HuH-7 (cell line): ENCODE measurements at regions not wholly inside any gene's neighbourhood (a gene's known extent, or its start where the extent isn't known, plus 50 kb on each side); places are given as distances from the start of the nearest gene placed in this dataset.

ENCODE experiments used
- DNase-seq: peaks from one replicate; pipeline ENCODE4 v3.0.0; 2011; ENCODE audit warnings: low spot score

DNA sequence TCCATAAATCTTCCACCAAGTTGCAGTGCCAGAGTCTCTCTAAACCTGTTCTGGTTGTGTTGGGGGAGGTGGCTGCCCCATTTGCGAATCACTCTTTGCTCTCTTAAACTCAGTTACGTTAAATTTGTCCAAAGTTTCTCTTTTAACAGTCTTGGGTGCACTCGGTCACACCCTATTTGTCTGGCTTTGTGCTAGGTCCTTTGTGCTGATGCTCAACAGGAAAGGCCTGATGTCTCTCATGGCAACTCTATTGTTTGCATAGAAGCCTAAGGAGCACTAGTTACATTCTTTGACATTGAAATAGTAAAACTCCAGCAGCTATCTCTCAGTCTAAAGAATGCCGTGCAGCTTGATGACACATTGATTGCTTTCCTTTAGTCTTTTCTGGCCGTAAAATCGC, 105.1 kb downstream of the TRMT11 start:
- no peak for DNase-seq

DNA sequence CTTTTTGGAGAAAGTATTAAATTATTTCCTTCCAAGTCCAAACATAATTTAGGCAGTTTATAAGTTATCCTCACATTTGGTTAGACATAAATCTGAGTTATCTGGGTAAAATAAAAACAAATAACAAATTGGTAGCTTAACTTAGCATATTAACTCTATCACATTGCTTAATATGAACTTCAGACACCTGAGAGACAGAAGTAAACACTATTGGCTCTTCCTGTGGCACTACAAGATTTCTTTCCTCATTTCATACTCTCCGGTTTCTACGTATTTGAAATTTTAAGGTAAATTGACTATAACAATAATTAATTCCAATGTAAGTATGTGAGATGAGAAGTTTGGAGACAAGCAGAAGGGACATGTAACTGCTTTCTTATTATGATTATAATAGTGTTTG, 106.8 kb downstream of the TRMT11 start:
- no peak for DNase-seq

GRCh38 chr6:126094411-126094810, 108.1 kb downstream of the TRMT11 start:
- DNase-seq = no peak

- DNase-seq = no peak
These were observed 114.0 kb downstream of the TRMT11 start for GRCh38 chr6:126100386-126100785.

- DNase-seq = no peak
These were observed 116.0 kb downstream of the TRMT11 start for GRCh38 chr6:126102358-126102757.

DNA sequence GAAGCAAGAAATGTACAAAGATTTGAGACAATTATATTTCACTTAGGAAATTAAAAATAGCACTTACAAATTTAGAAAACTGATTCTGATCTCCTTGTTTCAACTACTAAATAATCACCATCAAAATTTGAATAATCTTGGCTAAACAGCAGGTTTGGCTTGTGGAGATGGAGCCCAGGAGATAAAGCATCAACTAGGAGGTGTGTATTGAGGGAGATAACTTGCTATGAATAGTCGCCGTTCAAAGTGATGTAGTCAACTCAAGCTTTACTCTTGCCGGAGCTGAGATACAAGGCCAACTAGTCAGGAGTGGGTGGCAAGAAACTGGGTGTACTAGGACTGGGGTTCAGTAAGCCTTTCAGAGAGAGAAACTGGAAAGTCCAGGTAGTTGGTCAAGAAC, 117.7 kb downstream of the TRMT11 start:
- no peak for DNase-seq

DNA sequence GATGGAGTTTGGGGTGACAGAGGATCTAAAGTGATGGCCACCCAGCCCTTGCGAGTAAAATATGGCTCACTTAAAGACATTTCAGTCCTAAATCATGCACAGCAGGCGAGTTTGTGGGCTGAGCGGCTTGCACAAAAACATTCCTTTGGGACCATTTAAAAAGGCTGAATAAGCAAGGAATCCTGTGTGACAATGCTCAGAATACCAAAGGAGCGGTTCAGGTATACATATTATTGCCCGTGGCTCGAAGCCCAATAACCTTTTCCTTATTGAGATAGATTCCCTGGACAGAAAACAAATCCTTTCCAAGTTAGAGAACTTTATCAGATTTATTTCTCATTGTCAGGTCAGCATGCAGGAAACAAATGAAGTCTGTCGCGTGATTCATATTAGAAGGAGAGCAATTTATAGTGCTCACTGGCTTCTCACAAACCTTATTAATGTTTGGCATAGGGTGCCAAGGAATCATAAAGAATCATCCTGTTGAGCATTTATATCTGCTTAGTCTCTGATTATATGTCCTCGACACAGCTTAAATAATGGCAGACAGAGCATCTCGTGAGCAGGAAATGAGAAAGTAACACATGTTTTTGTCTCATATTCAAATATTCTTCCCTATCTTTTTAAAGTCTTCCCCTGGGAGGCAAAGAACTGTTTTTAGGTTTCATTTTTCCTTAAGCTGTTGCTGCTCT, 121.3 kb downstream of the TRMT11 start:
- DNase-seq = no peak

DNA sequence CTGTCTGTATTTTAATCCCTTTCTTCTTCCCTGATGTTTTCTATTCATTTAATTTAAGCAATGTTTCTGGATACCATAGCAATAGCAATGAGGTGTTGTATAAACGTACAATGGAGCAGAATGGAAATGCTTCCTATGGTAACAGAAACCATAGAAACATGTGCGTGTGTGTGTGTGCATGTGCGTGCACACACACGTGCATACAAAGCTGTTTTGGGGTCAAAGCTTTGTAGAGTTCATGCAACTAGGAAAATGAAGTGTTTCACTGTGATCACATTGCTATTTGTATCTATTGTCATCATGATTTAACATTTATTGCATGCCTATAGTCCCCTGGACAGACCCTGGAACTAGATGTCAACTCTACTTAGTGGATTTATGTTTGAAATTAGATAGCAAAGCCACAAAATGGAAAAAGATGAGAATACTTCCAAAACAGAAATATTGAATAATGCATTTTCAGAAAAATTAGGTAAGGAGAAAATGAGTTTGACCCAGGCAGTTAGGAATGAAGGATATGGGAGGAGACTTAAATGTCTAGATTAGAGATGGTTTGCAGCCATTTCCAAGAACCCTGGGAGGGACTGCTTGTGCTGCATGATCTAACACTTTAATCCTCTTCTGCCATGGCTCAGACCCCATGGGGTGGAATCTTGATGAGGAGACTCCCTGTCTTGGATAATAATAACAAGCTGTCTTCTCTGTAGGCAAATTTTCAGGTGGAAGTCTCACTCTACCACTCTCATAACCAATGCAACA, 124.4 kb downstream of the TRMT11 start:
- DNase-seq = no peak

GRCh38 chr6:126111327-126111726, 125.0 kb downstream of the TRMT11 start:
- DNase-seq = no peak

DNA sequence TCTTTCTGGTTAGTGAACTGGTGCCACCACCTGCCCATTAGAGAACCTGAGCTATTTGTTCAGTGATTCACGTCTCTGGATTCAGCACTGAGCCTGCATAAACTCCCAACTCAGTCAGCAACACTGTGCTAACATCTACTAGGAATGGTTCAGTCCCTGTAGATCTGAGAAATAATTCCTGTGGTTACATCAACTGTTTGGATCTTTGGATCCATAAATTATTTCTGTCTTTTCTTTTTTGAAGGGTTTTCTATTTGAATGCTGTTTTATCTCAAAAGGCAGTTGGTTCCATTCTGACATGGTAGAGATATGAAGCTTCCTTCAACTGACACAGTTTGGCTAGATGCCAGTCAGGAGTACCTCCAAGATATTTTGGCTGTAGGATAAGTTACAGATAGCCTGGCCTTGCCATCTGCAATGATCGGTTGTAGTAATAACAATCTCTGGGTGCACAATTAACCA, 125.9 kb downstream of the TRMT11 start:
- no peak for DNase-seq

DNA sequence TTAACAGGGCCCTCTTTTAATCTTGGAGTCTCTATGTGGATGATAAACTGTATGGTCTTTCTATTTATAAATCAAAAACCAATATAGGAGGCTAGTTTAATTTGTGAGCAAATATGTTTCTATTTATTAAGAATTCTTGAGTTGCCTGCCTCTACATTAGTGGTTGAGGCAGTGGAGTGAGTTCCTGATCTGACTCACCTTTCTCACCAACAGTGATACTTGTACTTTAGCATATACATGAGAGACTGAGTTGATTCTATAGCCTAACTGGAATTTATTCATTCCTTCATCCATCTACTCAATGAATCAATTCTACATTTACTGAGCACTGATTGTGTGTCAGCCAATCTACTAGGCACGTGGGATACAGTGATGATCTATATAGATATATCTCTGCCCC, 126.9 kb downstream of the TRMT11 start:
- DNase-seq = no peak

- no peak for DNase-seq
These were observed 130.9 kb downstream of the TRMT11 start for GRCh38 chr6:126117251-126117650.

- no peak for DNase-seq
These were observed 131.9 kb downstream of the TRMT11 start for GRCh38 chr6:126118058-126118755.

DNA sequence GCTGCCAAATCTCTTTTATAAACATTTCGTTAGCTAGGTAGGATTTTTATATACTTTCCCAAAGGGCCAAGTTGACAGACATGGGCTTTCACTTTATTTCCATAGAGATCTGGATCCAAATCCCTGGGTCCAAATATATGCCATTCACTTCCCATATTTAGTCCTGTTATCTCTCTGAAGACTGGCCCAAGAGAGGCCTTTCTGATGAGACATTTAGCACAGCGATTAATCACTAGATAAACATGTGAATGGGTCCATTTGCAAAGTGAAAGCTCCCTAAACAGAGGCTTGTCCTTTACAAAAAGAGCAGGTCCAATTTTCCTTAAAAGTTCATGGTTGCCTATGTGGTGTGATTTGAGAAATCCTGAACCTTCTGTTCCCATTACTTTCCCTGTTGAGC, 132.6 kb downstream of the TRMT11 start:
- no peak for DNase-seq

DNA sequence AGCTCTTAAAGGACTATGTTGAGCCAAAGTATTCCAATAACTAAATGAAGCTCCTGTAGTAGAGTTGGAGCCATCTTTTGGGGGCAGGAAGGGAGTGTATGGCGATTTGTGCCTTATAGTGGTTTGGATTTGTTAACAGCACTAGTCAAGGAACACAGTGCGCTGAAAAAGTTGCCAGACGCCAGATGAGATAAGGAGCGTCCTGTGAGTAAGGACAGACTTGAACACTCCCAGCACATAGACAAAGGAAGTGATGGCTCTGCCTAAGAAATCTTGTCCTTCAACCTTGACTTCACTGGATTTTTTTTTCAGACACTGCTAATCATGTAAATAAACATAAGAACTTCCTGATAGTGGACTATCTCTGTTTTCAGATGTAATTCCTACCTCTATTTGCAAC, 136.9 kb downstream of the TRMT11 start:
- DNase-seq = no peak

DNA sequence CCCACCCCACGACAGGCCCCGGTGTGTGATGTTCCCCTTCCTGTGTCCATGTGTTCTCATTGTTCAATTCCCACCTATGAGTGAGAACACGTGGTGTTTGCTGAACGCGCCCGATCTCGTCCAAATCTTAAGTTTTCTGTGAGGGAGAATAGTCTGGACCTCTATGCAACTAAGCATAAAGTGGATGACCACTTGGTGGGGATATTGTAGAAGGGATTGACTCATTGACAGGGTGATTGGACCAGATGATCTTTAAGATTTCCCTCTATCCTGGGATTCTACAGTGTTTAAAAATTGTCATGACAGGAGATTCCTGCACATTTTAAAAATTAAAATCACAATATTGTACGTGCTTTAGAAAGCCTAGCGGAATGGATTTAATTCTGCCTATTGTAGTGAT, 141.3 kb downstream of the TRMT11 start:
- no peak for DNase-seq

- no peak for DNase-seq
These were observed 144.9 kb downstream of the TRMT11 start for GRCh38 chr6:126131246-126131645.

GRCh38 chr6:126133984-126134383, 147.6 kb downstream of the TRMT11 start:
- no peak for DNase-seq

- DNase-seq = no peak
These were observed 148.2 kb downstream of the TRMT11 start for GRCh38 chr6:126134491-126134890.

- no peak for DNase-seq
These were observed 153.7 kb downstream of the TRMT11 start for GRCh38 chr6:126140015-126140414.

DNA sequence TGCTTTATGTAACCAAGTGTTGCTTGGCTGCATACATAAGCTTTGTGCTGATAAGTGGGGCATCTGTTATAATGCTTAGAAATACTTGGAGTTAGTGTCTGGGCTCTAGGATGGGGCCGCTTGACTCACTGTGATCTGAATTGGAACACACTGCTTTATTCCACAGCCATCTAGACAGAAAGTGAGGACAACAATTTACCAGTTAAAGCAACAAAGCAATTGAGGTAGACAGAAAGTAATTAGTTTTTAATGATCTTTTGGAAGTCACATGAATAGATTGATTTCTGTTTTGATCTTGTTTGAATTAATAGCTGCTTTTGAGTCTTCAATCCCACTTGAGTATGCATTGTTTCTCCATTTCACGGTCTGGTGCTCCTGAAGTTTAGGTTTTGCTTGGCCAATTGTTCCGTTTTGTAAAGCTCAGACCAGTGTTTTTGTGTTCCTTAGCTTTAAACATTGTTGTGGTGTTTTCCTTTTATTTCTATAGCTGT, 157.5 kb downstream of the TRMT11 start:
- no peak for DNase-seq

DNA sequence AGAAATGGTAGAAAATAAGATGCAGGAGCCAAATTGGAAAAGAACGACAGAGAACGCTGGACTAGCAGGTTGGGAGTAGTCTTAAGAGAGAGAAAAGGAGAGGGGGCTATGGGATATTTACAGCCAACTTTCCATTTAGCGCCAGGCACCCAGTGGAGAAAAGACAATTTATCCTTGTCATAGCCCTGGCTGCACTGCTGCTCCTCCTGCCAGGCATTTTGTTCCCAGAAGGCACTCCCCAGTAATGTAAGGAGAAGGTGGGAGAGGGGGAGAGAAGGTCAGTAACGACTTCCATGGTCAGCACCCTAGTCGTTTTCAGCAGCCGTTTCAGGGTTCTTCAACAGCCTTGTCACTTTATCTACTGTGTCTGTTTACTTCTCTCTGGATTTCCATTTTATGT, 159.0 kb downstream of the TRMT11 start:
- DNase-seq = no peak

GRCh38 chr6:126147291-126147815, 161.0 kb downstream of the TRMT11 start:
- no peak for DNase-seq
